ENCODE measurements at regions not wholly inside any gene's neighbourhood (a gene's known extent, or its start where the extent isn't known, plus 50 kb on each side); places are given as distances from the start of the nearest gene placed in this dataset.

DNA sequence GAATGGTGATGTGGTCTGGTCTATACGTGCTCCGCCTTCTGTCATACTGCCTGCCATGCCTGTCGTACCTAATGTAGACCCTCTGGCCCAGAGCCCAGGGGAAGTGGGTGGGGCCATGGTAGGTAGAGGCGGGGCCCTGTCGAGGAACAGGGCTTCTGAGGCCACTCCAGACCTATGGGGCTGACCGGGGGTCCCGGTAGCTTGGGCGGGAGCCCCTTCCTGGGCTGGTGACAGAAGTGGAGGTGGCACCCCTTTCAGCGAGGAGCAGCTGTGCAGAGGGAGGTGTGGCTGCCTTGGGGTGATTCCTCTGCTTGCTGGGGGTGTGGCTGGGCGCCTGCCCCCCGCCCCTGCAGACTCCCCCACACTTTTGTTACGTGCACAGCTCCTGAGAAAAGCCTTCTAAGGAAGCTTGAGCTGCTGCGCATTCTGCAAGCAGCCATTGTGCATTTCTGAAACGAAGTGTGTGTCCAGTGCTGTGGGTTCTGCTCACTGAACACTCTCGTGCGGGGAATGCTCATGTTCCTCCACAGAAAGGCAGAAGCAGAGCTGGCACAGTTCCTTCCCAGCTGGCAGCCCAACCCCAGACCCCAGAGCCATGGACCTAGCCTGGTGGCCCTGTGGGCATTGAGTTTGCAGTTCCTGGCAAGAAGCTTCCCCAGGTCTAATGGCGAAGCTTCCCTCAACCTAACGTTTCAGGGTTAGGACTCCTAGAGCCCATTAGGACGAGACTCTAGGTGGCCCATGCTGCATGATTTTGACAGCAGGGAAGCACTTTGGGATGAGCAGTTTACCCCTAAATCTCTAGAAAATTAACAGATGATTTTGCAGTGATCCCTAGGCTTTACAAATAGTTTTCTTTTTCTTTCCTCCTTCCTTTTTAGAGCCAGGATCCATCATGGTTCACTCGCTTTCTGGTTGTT lies 72.7 kb upstream of the HGFAC start:
- TF ChIP-seq, protein P1, sequence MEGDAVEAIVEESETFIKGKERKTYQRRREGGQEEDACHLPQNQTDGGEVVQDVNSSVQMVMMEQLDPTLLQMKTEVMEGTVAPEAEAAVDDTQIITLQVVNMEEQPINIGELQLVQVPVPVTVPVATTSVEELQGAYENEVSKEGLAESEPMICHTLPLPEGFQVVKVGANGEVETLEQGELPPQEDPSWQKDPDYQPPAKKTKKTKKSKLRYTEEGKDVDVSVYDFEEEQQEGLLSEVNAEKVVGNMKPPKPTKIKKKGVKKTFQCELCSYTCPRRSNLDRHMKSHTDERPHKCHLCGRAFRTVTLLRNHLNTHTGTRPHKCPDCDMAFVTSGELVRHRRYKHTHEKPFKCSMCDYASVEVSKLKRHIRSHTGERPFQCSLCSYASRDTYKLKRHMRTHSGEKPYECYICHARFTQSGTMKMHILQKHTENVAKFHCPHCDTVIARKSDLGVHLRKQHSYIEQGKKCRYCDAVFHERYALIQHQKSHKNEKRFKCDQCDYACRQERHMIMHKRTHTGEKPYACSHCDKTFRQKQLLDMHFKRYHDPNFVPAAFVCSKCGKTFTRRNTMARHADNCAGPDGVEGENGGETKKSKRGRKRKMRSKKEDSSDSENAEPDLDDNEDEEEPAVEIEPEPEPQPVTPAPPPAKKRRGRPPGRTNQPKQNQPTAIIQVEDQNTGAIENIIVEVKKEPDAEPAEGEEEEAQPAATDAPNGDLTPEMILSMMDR (IDR thresholded peaks at IDR 0.05; ENCODE audit: insufficient read depth, low read length): no peak
- TF ChIP-seq, protein P2, sequence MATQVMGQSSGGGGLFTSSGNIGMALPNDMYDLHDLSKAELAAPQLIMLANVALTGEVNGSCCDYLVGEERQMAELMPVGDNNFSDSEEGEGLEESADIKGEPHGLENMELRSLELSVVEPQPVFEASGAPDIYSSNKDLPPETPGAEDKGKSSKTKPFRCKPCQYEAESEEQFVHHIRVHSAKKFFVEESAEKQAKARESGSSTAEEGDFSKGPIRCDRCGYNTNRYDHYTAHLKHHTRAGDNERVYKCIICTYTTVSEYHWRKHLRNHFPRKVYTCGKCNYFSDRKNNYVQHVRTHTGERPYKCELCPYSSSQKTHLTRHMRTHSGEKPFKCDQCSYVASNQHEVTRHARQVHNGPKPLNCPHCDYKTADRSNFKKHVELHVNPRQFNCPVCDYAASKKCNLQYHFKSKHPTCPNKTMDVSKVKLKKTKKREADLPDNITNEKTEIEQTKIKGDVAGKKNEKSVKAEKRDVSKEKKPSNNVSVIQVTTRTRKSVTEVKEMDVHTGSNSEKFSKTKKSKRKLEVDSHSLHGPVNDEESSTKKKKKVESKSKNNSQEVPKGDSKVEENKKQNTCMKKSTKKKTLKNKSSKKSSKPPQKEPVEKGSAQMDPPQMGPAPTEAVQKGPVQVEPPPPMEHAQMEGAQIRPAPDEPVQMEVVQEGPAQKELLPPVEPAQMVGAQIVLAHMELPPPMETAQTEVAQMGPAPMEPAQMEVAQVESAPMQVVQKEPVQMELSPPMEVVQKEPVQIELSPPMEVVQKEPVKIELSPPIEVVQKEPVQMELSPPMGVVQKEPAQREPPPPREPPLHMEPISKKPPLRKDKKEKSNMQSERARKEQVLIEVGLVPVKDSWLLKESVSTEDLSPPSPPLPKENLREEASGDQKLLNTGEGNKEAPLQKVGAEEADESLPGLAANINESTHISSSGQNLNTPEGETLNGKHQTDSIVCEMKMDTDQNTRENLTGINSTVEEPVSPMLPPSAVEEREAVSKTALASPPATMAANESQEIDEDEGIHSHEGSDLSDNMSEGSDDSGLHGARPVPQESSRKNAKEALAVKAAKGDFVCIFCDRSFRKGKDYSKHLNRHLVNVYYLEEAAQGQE (IDR thresholded peaks at IDR 0.05; ENCODE audit: insufficient replicate concordance, low read depth): no peak
- no peak for TF ChIP-seq GABPA (IDR thresholded peaks at IDR 0.05; ENCODE audit: low read depth)
- no peak for TF ChIP-seq POLR2AphosphoS5 (IDR thresholded peaks at IDR 0.05; ENCODE audit: low read depth)

Measured in HL-60 (cell line).